ENCODE measurements at regions not wholly inside any gene's neighbourhood (a gene's known extent, or its start where the extent isn't known, plus 50 kb on each side); places are given as distances from the start of the nearest gene placed in this dataset.

- Histone ChIP-seq H3K4me1 (ENCODE audit: control insufficient read depth, insufficient read depth, low read length) (peaks cover 35% of the 10 kb centered on the region), H3K27me3 (ENCODE audit: control insufficient read depth, insufficient read depth, low read length, poor library complexity, severe bottlenecking) (peaks cover 3% of the 10 kb centered on the region)
Measured at GRCh38 chr3:193980326-193980725, 155.6 kb upstream of the HES1 start.

GRCh38 chr3:193980905-193981304 is 155.0 kb upstream of the HES1 start:
- Histone ChIP-seq H3K4me1 (ENCODE audit: control insufficient read depth, insufficient read depth, low read length) (peaks cover 31% of the 10 kb centered on the region), H3K27me3 (ENCODE audit: control insufficient read depth, insufficient read depth, low read length, poor library complexity, severe bottlenecking) (peaks cover 3% of the 10 kb centered on the region), H3K36me3 (ENCODE audit: control insufficient read depth, insufficient read depth, low read length) (no peaks in the 10 kb centered on the region), H3K27ac (ENCODE audit: insufficient read depth, low read depth, low read length, poor library complexity, severe bottlenecking) (no peak overlapping the region), H3K9me3 (ENCODE audit: control insufficient read depth, low read length) (no peaks in the 10 kb centered on the region), H3K4me3 (ENCODE audit: insufficient read depth, low read depth, low read length) (no peak overlapping the region)
- 97 to 99% methylated on average over 3 of the region's 3 CpGs for WGBS, 2 experiments

More at GRCh38 chr3:193980326-193980725, 155.6 kb upstream of the HES1 start:
- no peak overlapping the region for H3K27ac ChIP-seq (ENCODE audit: insufficient read depth, low read depth, low read length, poor library complexity, severe bottlenecking)
- 92 to 96% methylated on average over 7 of the region's 7 CpGs for WGBS, 2 experiments
- H3K36me3 ChIP-seq (ENCODE audit: control insufficient read depth, insufficient read depth, low read length): no peaks in the 10 kb centered on the region
- H3K9me3 ChIP-seq (ENCODE audit: control insufficient read depth, low read length): no peaks in the 10 kb centered on the region
- H3K4me3 ChIP-seq (ENCODE audit: insufficient read depth, low read depth, low read length): no peak overlapping the region

DNA sequence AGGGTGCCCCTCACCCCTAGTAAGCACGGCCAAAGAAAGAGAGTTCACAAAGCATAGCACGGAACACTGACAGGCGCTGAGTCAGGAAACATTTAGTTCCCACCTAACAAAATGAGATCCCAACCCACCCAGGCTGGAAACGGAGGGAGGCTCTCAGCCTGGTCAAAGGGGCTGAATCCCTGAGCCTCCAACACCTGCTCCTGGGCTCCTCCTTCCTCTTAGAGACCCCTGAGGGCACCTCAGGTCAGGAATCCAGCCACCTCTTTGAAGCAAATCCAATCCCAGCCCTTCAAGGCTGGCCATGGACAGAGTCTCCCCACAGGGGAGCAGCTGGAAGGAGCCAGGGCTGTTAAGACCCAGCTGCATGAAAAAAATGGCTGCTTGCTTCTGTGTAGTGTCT is 154.4 kb upstream of the HES1 start:
- H3K4me1 ChIP-seq (ENCODE audit: control insufficient read depth, insufficient read depth, low read length): peaks cover 28% of the 10 kb centered on the region
- no peaks in the 10 kb centered on the region for H3K36me3 ChIP-seq (ENCODE audit: control insufficient read depth, insufficient read depth, low read length)
- H3K9me3 ChIP-seq (ENCODE audit: control insufficient read depth, low read length): no peaks in the 10 kb centered on the region
- H3K27me3 ChIP-seq (ENCODE audit: control insufficient read depth, insufficient read depth, low read length, poor library complexity, severe bottlenecking): peaks cover 3% of the 10 kb centered on the region
- no peak overlapping the region for H3K27ac ChIP-seq (ENCODE audit: insufficient read depth, low read depth, low read length, poor library complexity, severe bottlenecking)
- no peak overlapping the region for H3K4me3 ChIP-seq (ENCODE audit: insufficient read depth, low read depth, low read length)
- WGBS, 2 experiments: 61 to 64% methylated on average over 4 of the region's 4 CpGs

GRCh38 chr3:193982258-193982659 is 153.7 kb upstream of the HES1 start:
- Histone ChIP-seq H3K27ac (ENCODE audit: insufficient read depth, low read depth, low read length, poor library complexity, severe bottlenecking) (no peak overlapping the region), H3K4me1 (ENCODE audit: control insufficient read depth, insufficient read depth, low read length) (peaks cover 27% of the 10 kb centered on the region), H3K4me3 (ENCODE audit: insufficient read depth, low read depth, low read length) (no peak overlapping the region), H3K36me3 (ENCODE audit: control insufficient read depth, insufficient read depth, low read length) (no peaks in the 10 kb centered on the region), H3K27me3 (ENCODE audit: control insufficient read depth, insufficient read depth, low read length, poor library complexity, severe bottlenecking) (peaks cover 3% of the 10 kb centered on the region), H3K9me3 (ENCODE audit: control insufficient read depth, low read length) (no peaks in the 10 kb centered on the region)
- WGBS, 2 experiments: 89 to 92% methylated on average over 11 of the region's 11 CpGs

DNA sequence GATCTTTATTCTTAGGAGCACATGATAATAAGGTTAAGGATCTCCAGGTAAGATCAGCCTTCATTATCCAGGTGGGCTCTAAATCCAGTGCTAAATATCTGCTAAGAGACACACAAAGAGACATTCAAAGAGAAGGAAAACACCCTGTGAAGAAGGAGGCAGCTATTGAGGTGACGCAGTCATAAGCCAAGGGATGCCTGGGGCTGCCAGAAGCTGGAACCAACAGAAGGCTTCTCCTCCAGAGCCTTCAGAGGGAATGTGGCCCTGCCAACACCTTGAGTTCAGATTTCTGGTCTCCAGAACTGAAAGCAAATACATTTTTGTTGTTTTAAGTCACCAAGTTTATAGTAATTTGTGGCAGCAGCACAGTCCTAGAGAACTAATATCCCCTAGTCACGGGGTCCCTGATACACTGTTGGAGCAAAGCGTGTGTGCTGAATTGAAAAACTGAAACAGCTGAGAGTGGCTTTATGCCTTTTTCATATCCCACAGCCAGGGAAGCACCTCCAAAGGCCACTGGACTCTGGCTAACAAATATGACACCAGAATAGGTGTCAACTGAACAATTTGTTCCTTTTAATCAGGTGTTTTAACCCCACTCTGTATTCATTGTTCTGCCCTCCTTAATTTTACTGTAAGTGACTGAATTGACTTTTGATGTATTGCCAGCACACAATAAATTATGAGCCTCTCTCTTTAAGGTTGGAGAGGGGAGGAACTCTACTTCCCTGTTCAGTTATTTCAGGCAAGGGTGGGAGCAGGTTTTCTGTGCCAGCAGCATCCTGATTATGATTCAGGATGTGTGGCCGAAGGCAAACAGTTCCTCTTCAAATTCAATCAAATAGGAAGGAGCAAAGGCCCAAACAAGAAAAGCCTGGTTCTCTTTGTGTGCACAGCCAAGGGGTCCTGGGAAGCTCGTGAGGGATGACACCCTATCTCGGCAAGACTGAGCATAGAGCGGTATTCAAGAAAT is 151.8 kb upstream of the HES1 start:
- no peaks in the 10 kb centered on the region for H3K9me3 ChIP-seq (ENCODE audit: control insufficient read depth, low read length)
- no peaks in the 10 kb centered on the region for H3K36me3 ChIP-seq (ENCODE audit: control insufficient read depth, insufficient read depth, low read length)
- no peak overlapping the region for H3K4me3 ChIP-seq (ENCODE audit: insufficient read depth, low read depth, low read length)
- 90 to 93% methylated on average over 7 of the region's 7 CpGs for WGBS, 2 experiments
- no peaks in the 10 kb centered on the region for H3K27me3 ChIP-seq (ENCODE audit: control insufficient read depth, insufficient read depth, low read length, poor library complexity, severe bottlenecking)
- H3K27ac ChIP-seq (ENCODE audit: insufficient read depth, low read depth, low read length, poor library complexity, severe bottlenecking): no peak overlapping the region
- H3K4me1 ChIP-seq (ENCODE audit: control insufficient read depth, insufficient read depth, low read length): peaks cover 15% of the 10 kb centered on the region

- H3K36me3 ChIP-seq (ENCODE audit: control insufficient read depth, insufficient read depth, low read length): no peaks in the 10 kb centered on the region
- no peaks in the 10 kb centered on the region for H3K9me3 ChIP-seq (ENCODE audit: control insufficient read depth, low read length)
- 95 to 96% methylated on average over 6 of the region's 6 CpGs for WGBS, 2 experiments
- H3K4me1 ChIP-seq (ENCODE audit: control insufficient read depth, insufficient read depth, low read length): peaks cover 14% of the 10 kb centered on the region
- no peaks in the 10 kb centered on the region for H3K27me3 ChIP-seq (ENCODE audit: control insufficient read depth, insufficient read depth, low read length, poor library complexity, severe bottlenecking)
- H3K4me3 ChIP-seq (ENCODE audit: insufficient read depth, low read depth, low read length): no peak overlapping the region
- no peak overlapping the region for H3K27ac ChIP-seq (ENCODE audit: insufficient read depth, low read depth, low read length, poor library complexity, severe bottlenecking)
Measured at GRCh38 chr3:193984876-193985275, 151.1 kb upstream of the HES1 start.

GRCh38 chr3:193987186-193987585 is 148.8 kb upstream of the HES1 start:
- Histone ChIP-seq H3K36me3 (ENCODE audit: control insufficient read depth, insufficient read depth, low read length) (no peaks in the 10 kb centered on the region), H3K4me1 (ENCODE audit: control insufficient read depth, insufficient read depth, low read length) (peaks cover 5% of the 10 kb centered on the region), H3K27me3 (ENCODE audit: control insufficient read depth, insufficient read depth, low read length, poor library complexity, severe bottlenecking) (no peaks in the 10 kb centered on the region), H3K27ac (ENCODE audit: insufficient read depth, low read depth, low read length, poor library complexity, severe bottlenecking) (no peak overlapping the region), H3K9me3 (ENCODE audit: control insufficient read depth, low read length) (no peaks in the 10 kb centered on the region), H3K4me3 (ENCODE audit: insufficient read depth, low read depth, low read length) (no peak overlapping the region)
- WGBS, 2 experiments: 78 to 82% methylated on average over 4 to 5 of the region's 5 CpGs

- Histone ChIP-seq H3K36me3 (ENCODE audit: control insufficient read depth, insufficient read depth, low read length) (no peaks in the 10 kb centered on the region), H3K27me3 (ENCODE audit: control insufficient read depth, insufficient read depth, low read length, poor library complexity, severe bottlenecking) (no peaks in the 10 kb centered on the region), H3K4me1 (ENCODE audit: control insufficient read depth, insufficient read depth, low read length) (no peaks in the 10 kb centered on the region), H3K27ac (ENCODE audit: insufficient read depth, low read depth, low read length, poor library complexity, severe bottlenecking) (no peak overlapping the region), H3K4me3 (ENCODE audit: insufficient read depth, low read depth, low read length) (no peak overlapping the region), H3K9me3 (ENCODE audit: control insufficient read depth, low read length) (no peaks in the 10 kb centered on the region)
- WGBS, 2 experiments: 89 to 91% methylated on average over 1 of the region's 1 CpG
Measured at GRCh38 chr3:193989186-193989585, 146.8 kb upstream of the HES1 start.

GRCh38 chr3:193991666-193992424 is 144.1 kb upstream of the HES1 start:
- no peaks in the 10 kb centered on the region for H3K36me3 ChIP-seq (ENCODE audit: control insufficient read depth, insufficient read depth, low read length)
- H3K27me3 ChIP-seq (ENCODE audit: control insufficient read depth, insufficient read depth, low read length, poor library complexity, severe bottlenecking): no peaks in the 10 kb centered on the region
- no peaks in the 10 kb centered on the region for H3K9me3 ChIP-seq (ENCODE audit: control insufficient read depth, low read length)
- H3K27ac ChIP-seq (ENCODE audit: insufficient read depth, low read depth, low read length, poor library complexity, severe bottlenecking): no peak overlapping the region
- 90% methylated on average over 14 of the region's 14 CpGs for WGBS, 2 experiments
- H3K4me1 ChIP-seq (ENCODE audit: control insufficient read depth, insufficient read depth, low read length): peaks cover 8% of the 10 kb centered on the region
- H3K4me3 ChIP-seq (ENCODE audit: insufficient read depth, low read depth, low read length): no peak overlapping the region

DNA sequence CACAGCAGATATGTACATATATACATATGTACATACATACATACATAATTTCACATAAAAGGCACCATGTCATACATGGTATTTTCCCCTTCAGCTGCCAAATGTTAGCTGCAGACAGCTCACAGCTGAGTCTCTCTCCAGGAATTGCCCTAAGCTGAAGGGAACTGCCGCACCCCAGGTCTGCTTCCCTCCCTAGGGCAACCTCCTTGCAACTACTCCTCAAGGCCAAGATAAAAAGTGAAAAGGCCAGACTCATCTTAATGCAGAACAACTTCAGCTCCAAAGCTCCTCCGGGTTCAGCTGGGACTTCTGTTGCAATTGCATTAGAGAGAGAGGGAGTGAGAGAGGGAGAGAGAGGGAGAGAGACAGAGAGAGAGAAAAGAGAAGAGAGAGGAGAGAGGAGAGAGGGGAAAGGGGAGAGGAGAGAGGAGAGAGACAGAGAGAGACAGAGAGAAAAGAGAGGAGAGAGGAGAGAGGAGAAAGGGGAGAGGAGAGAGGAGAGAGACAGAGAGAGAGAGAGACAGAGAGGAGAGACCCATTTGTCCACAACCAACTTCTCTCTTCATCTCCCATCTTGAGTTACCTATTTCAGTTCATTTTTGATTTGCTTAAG is 143.4 kb upstream of the HES1 start:
- H3K4me3 ChIP-seq (ENCODE audit: insufficient read depth, low read depth, low read length): no peak overlapping the region
- no peaks in the 10 kb centered on the region for H3K36me3 ChIP-seq (ENCODE audit: control insufficient read depth, insufficient read depth, low read length)
- 72 to 74% methylated on average over 2 of the region's 2 CpGs for WGBS, 2 experiments
- no peaks in the 10 kb centered on the region for H3K27me3 ChIP-seq (ENCODE audit: control insufficient read depth, insufficient read depth, low read length, poor library complexity, severe bottlenecking)
- H3K4me1 ChIP-seq (ENCODE audit: control insufficient read depth, insufficient read depth, low read length): peaks cover 12% of the 10 kb centered on the region
- H3K9me3 ChIP-seq (ENCODE audit: control insufficient read depth, low read length): no peaks in the 10 kb centered on the region
- no peak overlapping the region for H3K27ac ChIP-seq (ENCODE audit: insufficient read depth, low read depth, low read length, poor library complexity, severe bottlenecking)
